Caco-2 (cell line): ENCODE measurements at regions not wholly inside any gene's neighbourhood (a gene's known extent, or its start where the extent isn't known, plus 50 kb on each side); places are given as distances from the start of the nearest gene placed in this dataset.
"Not testable (repeated sequence)": the region's sequence is repeated elsewhere in the genome, so short reads cannot be mapped to it uniquely, and the experiment has no call there.

Experiments used
- BruUV-seq: library from RNA; stranded (reverse); fragments of 400-500 nt; replicated peaks from 2 replicates; lab custom pipeline; 2021; lab: Mats Ljungman, UMichigan
- CTCF ChIA-PET: fragments of 300-600 bp; sonication (Branson Sonifier 250); formaldehyde crosslinking; loops from one replicate; lab custom pipeline; 2022; ENCODE audit warnings: antibody characterized with exemption; lab: Charles Lee
- POLR2A ChIA-PET: fragments of 300-600 bp; sonication (Branson Sonifier 250); formaldehyde crosslinking; loops from one replicate; lab custom pipeline; 2022; ENCODE audit warnings: antibody characterized with exemption; lab: Charles Lee
- DNase-seq, 2 experiments: peaks; one replicate each; pipeline versions ENCODE4 v3.0.0 to v3.0.0-alpha.2; 2020 to 2022
- H3K27me3 ChIP-seq: replicated peaks from 2 replicates; pipeline ENCODE4 v1.6.0; 2011; ENCODE audit warnings: low read length; ENCODE audit not compliant: control insufficient read depth, insufficient read depth
- H3K36me3 ChIP-seq: 2 replicates; pipeline ENCODE4 v1.5.1; 2011; ENCODE audit warnings: low read length; ENCODE audit not compliant: control insufficient read depth, insufficient read depth
- H3K4me1 ChIP-seq: fragments of 250-450 bp; sonication (Bioruptor Pico); 2 replicates; pipeline ENCODE4 v1.5.1; 2020; ENCODE audit warnings: mild to moderate bottlenecking
- H3K4me3 ChIP-seq: 2 replicates; pipeline ENCODE4 v1.5.1; 2011; ENCODE audit warnings: low read depth, mild to moderate bottlenecking, control low read depth, low read length
- H3K9me3 ChIP-seq: fragments of 250-450 bp; sonication (Bioruptor Pico); 2 replicates; pipeline ENCODE4 v1.5.1; 2020; ENCODE audit warnings: mild to moderate bottlenecking, moderate library complexity
- H3K27ac Mint-ChIP-seq: one replicate; pipeline ENCODE4 v1.8.0; 2022; ENCODE audit warnings: mixed read lengths; ENCODE audit not compliant: unreplicated experiment
- H3K27me3 Mint-ChIP-seq: one replicate; pipeline ENCODE4 v1.8.0; 2022; ENCODE audit warnings: mixed read lengths; ENCODE audit not compliant: insufficient read depth, unreplicated experiment
- H3K36me3 Mint-ChIP-seq: one replicate; pipeline ENCODE4 v1.8.0; 2022; ENCODE audit warnings: mild to moderate bottlenecking, mixed read lengths; ENCODE audit not compliant: insufficient read depth, unreplicated experiment
- H3K4me1 Mint-ChIP-seq: one replicate; pipeline ENCODE4 v1.8.0; 2022; ENCODE audit warnings: low read depth, mixed read lengths; ENCODE audit not compliant: unreplicated experiment
- H3K4me3 Mint-ChIP-seq: one replicate; pipeline ENCODE4 v1.8.0; 2022; ENCODE audit warnings: mild to moderate bottlenecking, moderate library complexity, mixed read lengths; ENCODE audit not compliant: unreplicated experiment
- H3K9me3 Mint-ChIP-seq: one replicate; pipeline ENCODE4 v1.8.0; 2022; ENCODE audit warnings: mixed read lengths; ENCODE audit not compliant: unreplicated experiment
- intact Hi-C: fragments of 100-400 bp; cut with micrococcal nuclease; formaldehyde crosslinking; loops from one replicate; pipeline ENCODE4 v1.10.0; 2022; ENCODE audit not compliant: unreplicated experiment
- TF ChIP-seq, protein P1 (sequence below), 2 experiments: fragments of 200-600 bp in 1 of 2; IDR thresholded peaks; 1 replicate in 1 of 2; 2 replicates in 1 of 2; pipeline versions ENCODE4 v1.5.1 to v1.8.0; 2011 to 2022; ENCODE audit warnings: antibody characterized with exemption in 1 of 2, control low read depth in 1 of 2, inconsistent platforms in 1 of 2, low read depth in 1 of 2, low read length in 1 of 2, mild to moderate bottlenecking in 1 of 2, moderate library complexity in 1 of 2; ENCODE audit not compliant: insufficient read depth in 1 of 2, severe bottlenecking in 1 of 2, unreplicated experiment in 1 of 2

- Histone ChIP-seq H3K27me3 (no peaks in the 10 kb centered on the region), H3K36me3 (no peaks in the 10 kb centered on the region), H3K9me3 (no peaks in the 10 kb centered on the region), H3K4me1 (no peaks in the 10 kb centered on the region), H3K4me3 (no peak overlapping the region)
- Mint-ChIP-seq H3K27me3 (peaks cover 6% of the 10 kb centered on the region), H3K4me1 (no peaks in the 10 kb centered on the region), H3K36me3 (peaks cover 5% of the 10 kb centered on the region), H3K4me3 (no peak overlapping the region), H3K9me3 (no peaks in the 10 kb centered on the region), H3K27ac (no peak overlapping the region)
- DNase-seq: no peak
- no TSS peak for BruUV-seq
- TF ChIP-seq, protein P1, sequence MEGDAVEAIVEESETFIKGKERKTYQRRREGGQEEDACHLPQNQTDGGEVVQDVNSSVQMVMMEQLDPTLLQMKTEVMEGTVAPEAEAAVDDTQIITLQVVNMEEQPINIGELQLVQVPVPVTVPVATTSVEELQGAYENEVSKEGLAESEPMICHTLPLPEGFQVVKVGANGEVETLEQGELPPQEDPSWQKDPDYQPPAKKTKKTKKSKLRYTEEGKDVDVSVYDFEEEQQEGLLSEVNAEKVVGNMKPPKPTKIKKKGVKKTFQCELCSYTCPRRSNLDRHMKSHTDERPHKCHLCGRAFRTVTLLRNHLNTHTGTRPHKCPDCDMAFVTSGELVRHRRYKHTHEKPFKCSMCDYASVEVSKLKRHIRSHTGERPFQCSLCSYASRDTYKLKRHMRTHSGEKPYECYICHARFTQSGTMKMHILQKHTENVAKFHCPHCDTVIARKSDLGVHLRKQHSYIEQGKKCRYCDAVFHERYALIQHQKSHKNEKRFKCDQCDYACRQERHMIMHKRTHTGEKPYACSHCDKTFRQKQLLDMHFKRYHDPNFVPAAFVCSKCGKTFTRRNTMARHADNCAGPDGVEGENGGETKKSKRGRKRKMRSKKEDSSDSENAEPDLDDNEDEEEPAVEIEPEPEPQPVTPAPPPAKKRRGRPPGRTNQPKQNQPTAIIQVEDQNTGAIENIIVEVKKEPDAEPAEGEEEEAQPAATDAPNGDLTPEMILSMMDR (IDR thresholded peaks at IDR 0.05; ENCODE audit: insufficient read depth in 1 of 2, low read depth in 1 of 2, low read length in 1 of 2, severe bottlenecking in 1 of 2, unreplicated experiment in 1 of 2): no peak
- CTCF ChIA-PET: no interaction called here
- intact Hi-C loops: no loop called here
- POLR2A ChIA-PET: no interaction called here
Observed at GRCh38 chr6:130613176-130613575, 214.0 kb upstream of the SMLR1 start.

GRCh38 chr6:130615816-130616215 is 211.4 kb upstream of the SMLR1 start:
- CTCF ChIA-PET: no interaction called here
- DNase-seq: no peak
- peaks cover 5% of the 10 kb centered on the region for H3K36me3 Mint-ChIP-seq
- Histone ChIP-seq H3K9me3 (no peaks in the 10 kb centered on the region), H3K4me1 (no peaks in the 10 kb centered on the region; the same call in 1 of the 2 replicates), H3K36me3 (no peaks in the 10 kb centered on the region), H3K27me3 (no peaks in the 10 kb centered on the region), H3K4me3 (no peak overlapping the region)
- TF ChIP-seq, protein P1 (IDR thresholded peaks at IDR 0.05; ENCODE audit: insufficient read depth in 1 of 2, low read depth in 1 of 2, low read length in 1 of 2, severe bottlenecking in 1 of 2, unreplicated experiment in 1 of 2): no peak
- H3K27ac Mint-ChIP-seq: no peak overlapping the region
- BruUV-seq: no TSS peak
- H3K4me3 Mint-ChIP-seq: no peak overlapping the region
- POLR2A ChIA-PET: interaction anchor here (0.6 kb wide), 1 partner anchor 85 kb away, joined by 4 read pairs; no protein-coding TSS in a partner anchor
- intact Hi-C loops: no loop called here
- H3K9me3 Mint-ChIP-seq: no peaks in the 10 kb centered on the region
- no peaks in the 10 kb centered on the region for H3K4me1 Mint-ChIP-seq
- H3K27me3 Mint-ChIP-seq: peaks cover 4% of the 10 kb centered on the region

DNA sequence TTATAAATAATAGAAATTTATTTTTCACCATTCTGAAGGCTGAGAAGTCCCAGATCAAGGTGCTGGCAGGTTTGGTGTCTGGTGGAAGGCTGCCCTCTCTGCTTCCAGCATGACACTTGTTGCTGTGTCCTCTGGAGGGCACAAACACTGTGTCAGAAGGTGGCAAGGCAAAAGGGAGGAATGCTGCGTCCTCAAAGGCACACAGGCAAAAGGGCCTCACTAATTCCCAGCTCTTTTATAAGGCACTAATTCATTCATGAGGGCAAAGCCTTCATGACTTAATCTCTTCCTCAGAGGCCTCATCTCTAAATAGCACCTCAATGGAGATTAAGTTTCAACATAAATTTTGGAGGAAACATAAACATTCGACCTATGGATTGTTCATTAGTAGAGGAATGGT is 209.5 kb upstream of the SMLR1 start:
- CTCF ChIA-PET: no interaction called here
- no peaks in the 10 kb centered on the region for H3K4me1 Mint-ChIP-seq
- DNase-seq: no peak
- H3K4me1 ChIP-seq: no peaks in the 10 kb centered on the region; the same call in 1 of the 2 replicates
- H3K36me3 Mint-ChIP-seq: peaks cover 5% of the 10 kb centered on the region
- no peaks in the 10 kb centered on the region for H3K36me3 ChIP-seq
- no peaks in the 10 kb centered on the region for H3K9me3 ChIP-seq
- POLR2A ChIA-PET: no interaction called here
- TF ChIP-seq, protein P1 (IDR thresholded peaks at IDR 0.05; ENCODE audit: insufficient read depth in 1 of 2, low read depth in 1 of 2, low read length in 1 of 2, severe bottlenecking in 1 of 2, unreplicated experiment in 1 of 2): no peak
- no TSS peak for BruUV-seq
- H3K4me3 Mint-ChIP-seq: no peak overlapping the region
- no peaks in the 10 kb centered on the region for H3K9me3 Mint-ChIP-seq
- peaks cover 4% of the 10 kb centered on the region for H3K27me3 Mint-ChIP-seq
- intact Hi-C loops: no loop called here
- H3K4me3 ChIP-seq: no peak overlapping the region
- no peaks in the 10 kb centered on the region for H3K27me3 ChIP-seq
- no peak overlapping the region for H3K27ac Mint-ChIP-seq

- H3K36me3 ChIP-seq, H3K4me1 Mint-ChIP-seq, H3K9me3 Mint-ChIP-seq, H3K27me3 Mint-ChIP-seq, POLR2A ChIA-PET, intact Hi-C loops, H3K36me3 Mint-ChIP-seq, H3K4me3 ChIP-seq, H3K4me3 Mint-ChIP-seq, H3K9me3 ChIP-seq, H3K4me1 ChIP-seq, BruUV-seq, CTCF ChIA-PET, H3K27me3 ChIP-seq, DNase-seq, H3K27ac Mint-ChIP-seq: not testable (repeated sequence)
Observed at GRCh38 chr6:130618806-130619205, 208.4 kb upstream of the SMLR1 start.
